Duodenal mucosa (tissue), 2 donors: ENCODE measurements at regions not wholly inside any gene's neighbourhood (a gene's known extent, or its start where the extent isn't known, plus 50 kb on each side); places are given as distances from the start of the nearest gene placed in this dataset.

Experiments
- H3K27ac ChIP-seq: one replicate; pipeline ENCODE4 v1.7.0; 2013; ENCODE audit warnings: low read depth, low read length
- H3K27me3 ChIP-seq, 2 donors: one replicate each; pipeline ENCODE4 v1.7.0; 2013; ENCODE audit warnings: low read length in 2 of 2, control low read depth in 1 of 2; ENCODE audit not compliant: insufficient read depth in 2 of 2, control insufficient read depth in 1 of 2
- H3K36me3 ChIP-seq, 2 donors: one replicate each; pipeline ENCODE4 v1.7.0; 2013; ENCODE audit warnings: low read length in 2 of 2, control low read depth in 1 of 2; ENCODE audit not compliant: insufficient read depth in 2 of 2, control insufficient read depth in 1 of 2
- H3K4me1 ChIP-seq, 2 donors: one replicate each; pipeline ENCODE4 v1.7.0; 2013; ENCODE audit warnings: low read length in 2 of 2, control low read depth in 1 of 2; ENCODE audit not compliant: insufficient read depth in 2 of 2, control insufficient read depth in 1 of 2
- H3K4me3 ChIP-seq, 2 donors: one replicate each; pipeline ENCODE4 v1.7.0; 2013; ENCODE audit warnings: low read length in 2 of 2, low read depth in 1 of 2
- H3K9ac ChIP-seq, 2 donors: one replicate each; pipeline ENCODE4 v1.7.0; 2013; ENCODE audit warnings: low read length in 2 of 2, low read depth in 1 of 2
- H3K9me3 ChIP-seq, 2 donors: one replicate each; pipeline ENCODE4 v1.7.0; 2013; ENCODE audit warnings: low read length in 2 of 2, control low read depth in 1 of 2; ENCODE audit not compliant: control insufficient read depth in 1 of 2

DNA sequence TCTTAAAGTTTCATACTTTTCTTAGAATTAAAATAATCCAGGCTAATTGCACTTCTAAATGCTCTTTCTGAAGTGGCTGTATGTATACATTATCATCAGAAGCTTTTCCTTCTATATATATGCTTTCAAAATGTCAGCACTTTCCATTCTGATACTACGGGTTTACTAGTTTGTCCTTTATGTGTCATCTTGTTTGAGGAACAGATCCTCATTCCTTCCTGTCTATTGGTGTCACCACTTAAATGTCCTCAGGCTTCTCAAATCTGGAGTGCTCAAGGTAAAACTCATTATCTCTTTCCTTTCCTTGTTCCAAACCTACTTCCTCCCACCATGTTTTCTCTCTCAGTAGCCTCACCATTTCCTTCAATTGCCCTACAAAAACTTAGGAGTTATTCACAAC is 236.3 kb downstream of the CSNK1G3 start:
- Histone ChIP-seq H3K9ac (no peak overlapping the region), H3K9me3 (no peaks in the 10 kb centered on the region), H3K4me1 (no peaks in the 10 kb centered on the region), H3K4me3 (no peak overlapping the region), H3K27ac (no peak overlapping the region), H3K36me3 (no peaks in the 10 kb centered on the region), H3K27me3 (no peaks in the 10 kb centered on the region)

DNA sequence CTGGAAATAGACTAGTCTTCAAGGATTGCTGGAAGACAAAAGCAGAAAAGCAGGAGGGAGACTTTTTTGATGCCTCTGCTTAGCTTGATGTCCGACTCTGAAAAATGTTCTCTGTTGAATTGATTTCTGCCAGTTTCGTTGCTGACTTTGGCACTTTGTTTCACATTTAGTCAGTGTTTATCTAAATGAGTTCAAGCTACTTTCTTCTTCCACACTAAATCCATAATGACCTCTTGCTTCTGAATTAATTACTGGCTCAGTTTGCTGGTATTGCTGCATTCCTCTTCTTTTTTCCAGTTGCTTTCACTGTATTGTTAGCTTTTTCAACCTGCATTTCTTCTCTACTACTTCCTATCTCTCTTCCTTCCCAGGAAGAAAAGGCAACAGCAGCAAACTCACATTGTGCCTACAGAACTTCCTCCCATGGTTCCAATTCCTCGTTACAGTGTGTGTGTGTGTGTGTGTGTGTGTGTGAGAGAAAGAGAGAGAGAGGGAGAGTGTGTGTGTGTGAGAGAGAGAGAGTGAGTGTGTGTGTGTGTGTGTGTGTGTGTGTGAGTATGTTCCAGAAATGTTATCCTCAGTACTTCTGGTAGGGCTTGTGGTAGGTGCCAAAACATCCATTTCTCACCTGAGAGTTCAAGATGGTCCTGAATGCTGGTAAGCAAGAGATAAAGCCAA is 234.8 kb downstream of the CSNK1G3 start:
- H3K27ac ChIP-seq: no peak overlapping the region

DNA sequence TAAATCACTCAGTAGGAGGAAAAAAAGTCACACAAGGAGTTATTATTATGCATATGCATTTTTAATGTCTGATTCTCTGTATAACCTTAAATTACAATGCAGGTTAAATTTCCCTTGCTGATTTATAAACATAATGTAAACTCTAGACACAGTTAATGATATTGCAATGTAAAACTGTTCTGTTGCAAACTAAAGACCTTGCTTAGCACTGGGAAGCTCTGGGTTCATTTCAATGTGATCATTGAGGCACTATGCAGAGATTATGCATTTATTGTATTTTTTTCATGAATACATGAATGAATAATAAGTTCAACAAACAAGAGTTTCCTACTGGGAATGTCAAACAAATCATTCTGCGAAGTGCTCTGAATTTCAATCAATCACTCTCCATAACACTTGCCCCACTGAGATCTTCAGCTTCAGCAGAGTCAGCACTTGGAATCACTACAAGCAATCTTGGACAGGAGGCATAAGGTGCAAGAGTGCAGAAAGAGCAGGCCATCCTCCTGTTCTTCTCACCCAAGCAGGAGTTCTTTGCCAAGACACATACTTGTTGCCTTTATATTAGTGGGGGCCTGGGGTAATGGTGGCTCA is 232.1 kb downstream of the CSNK1G3 start:
- no peak overlapping the region for H3K4me3 ChIP-seq
- H3K27me3 ChIP-seq: no peaks in the 10 kb centered on the region
- no peak overlapping the region for H3K27ac ChIP-seq
- H3K4me1 ChIP-seq: no peaks in the 10 kb centered on the region
- H3K9ac ChIP-seq: no peak overlapping the region
- no peaks in the 10 kb centered on the region for H3K9me3 ChIP-seq
- H3K36me3 ChIP-seq: no peaks in the 10 kb centered on the region

More for the DNA sequence above, 234.8 kb downstream of the CSNK1G3 start:
- H3K9ac ChIP-seq: no peak overlapping the region
- H3K27me3 ChIP-seq: no peaks in the 10 kb centered on the region
- no peaks in the 10 kb centered on the region for H3K4me1 ChIP-seq
- no peaks in the 10 kb centered on the region for H3K36me3 ChIP-seq
- H3K4me3 ChIP-seq: no peak overlapping the region
- H3K9me3 ChIP-seq: no peaks in the 10 kb centered on the region

DNA sequence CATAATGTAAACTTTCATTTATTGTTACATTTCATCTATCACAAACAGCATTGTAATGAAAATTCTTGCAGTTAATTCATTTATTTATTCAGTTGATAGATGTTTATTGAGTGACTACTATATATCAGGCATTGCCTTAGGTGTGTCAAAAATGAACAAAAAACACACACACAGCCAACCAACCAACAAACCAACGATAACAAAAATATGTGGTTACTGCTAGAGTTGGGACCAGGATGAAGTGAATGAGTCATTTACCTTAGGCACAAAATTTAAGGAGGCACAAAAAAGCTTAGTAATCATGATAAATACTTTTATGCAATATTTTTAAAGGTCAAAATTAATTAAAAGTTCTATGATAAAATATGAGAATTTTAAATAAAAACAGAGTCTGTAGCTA is 223.4 kb downstream of the CSNK1G3 start:
- Histone ChIP-seq H3K9me3 (peaks cover 0 to 11% of the 10 kb centered on the region in 2 donors), H3K4me1 (no peaks in the 10 kb centered on the region), H3K36me3 (no peaks in the 10 kb centered on the region), H3K27me3 (no peaks in the 10 kb centered on the region), H3K4me3 (no peak overlapping the region), H3K9ac (no peak overlapping the region), H3K27ac (no peak overlapping the region)

DNA sequence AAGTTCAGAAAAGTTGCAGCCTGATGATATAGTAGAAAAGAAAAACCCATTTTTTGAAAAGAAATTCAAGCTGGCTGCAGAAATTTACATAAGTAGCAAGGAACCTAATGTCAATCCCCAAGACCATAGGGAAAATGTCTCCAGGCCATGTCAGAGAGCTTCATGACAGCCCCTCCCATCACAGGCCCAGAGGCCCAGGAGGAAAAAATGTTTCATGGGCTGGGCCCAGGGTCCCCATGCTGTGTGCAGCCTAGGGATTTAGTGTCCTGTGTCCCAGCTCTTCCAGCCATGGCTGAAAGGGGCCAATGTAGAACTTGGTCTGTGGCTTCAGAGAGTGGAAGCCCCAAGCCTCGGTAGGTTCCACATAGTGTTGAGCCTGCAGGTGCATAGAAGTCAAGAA is 220.3 kb downstream of the CSNK1G3 start:
- no peaks in the 10 kb centered on the region for H3K4me1 ChIP-seq
- no peaks in the 10 kb centered on the region for H3K36me3 ChIP-seq
- no peaks in the 10 kb centered on the region for H3K27me3 ChIP-seq
- H3K9ac ChIP-seq: no peak overlapping the region
- H3K27ac ChIP-seq: no peak overlapping the region
- peaks cover 0 to 11% of the 10 kb centered on the region in 2 donors for H3K9me3 ChIP-seq
- H3K4me3 ChIP-seq: no peak overlapping the region

DNA sequence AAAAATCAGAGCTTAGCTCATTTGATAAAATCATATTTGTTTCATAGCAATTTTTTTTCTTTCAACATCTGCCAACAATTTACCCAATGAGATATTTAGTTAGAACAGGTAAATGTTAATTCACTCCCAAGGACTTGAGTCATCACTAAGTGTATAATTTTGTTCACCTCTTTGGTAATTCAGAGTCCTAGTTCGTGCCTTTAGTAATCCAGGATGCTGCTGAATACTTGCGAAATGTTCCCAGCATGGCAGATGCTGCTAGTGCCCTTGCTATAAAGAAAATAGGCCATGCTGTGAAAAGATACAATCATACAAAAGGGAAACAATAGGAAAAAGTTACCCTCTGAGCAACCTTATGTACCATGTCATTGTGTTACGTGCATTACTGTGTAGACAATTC is 210.5 kb downstream of the CSNK1G3 start:
- H3K27ac ChIP-seq: no peak overlapping the region
- no peaks in the 10 kb centered on the region for H3K4me1 ChIP-seq
- H3K4me3 ChIP-seq: no peak overlapping the region
- no peak overlapping the region for H3K9ac ChIP-seq
- H3K9me3 ChIP-seq: no peaks in the 10 kb centered on the region
- H3K27me3 ChIP-seq: no peaks in the 10 kb centered on the region
- no peaks in the 10 kb centered on the region for H3K36me3 ChIP-seq

DNA sequence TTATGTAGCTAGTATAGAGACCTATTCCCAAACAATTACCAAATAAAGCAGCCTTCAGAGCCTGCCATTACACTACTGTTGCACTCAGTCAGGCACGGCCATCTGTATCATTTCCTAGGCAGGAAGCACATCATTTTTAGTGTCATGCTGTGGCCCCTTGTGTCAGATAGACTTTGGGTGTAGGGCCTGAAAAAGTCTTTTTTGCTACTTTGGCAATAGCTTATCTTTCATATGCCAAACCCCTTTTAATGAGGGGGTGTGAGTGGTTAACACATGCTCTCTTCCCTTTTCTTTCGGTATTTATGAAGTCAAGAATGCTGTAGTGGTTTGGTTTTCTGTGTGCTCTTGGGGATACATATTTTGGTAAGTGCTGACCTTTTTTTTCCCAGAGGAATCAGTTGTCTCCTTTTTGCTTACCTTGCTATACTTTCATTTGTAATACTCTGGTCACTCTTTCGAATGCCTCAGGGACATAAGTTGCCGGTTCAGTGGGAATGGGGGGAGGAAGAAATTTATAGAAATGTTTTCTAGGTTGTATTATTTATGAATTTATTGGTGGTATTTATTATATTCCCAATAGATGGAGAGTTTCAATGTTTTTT is 209.8 kb downstream of the CSNK1G3 start:
- Histone ChIP-seq H3K4me1 (no peaks in the 10 kb centered on the region), H3K4me3 (no peak overlapping the region), H3K9me3 (no peaks in the 10 kb centered on the region), H3K27ac (no peak overlapping the region), H3K27me3 (no peaks in the 10 kb centered on the region), H3K36me3 (no peaks in the 10 kb centered on the region), H3K9ac (no peak overlapping the region)

DNA sequence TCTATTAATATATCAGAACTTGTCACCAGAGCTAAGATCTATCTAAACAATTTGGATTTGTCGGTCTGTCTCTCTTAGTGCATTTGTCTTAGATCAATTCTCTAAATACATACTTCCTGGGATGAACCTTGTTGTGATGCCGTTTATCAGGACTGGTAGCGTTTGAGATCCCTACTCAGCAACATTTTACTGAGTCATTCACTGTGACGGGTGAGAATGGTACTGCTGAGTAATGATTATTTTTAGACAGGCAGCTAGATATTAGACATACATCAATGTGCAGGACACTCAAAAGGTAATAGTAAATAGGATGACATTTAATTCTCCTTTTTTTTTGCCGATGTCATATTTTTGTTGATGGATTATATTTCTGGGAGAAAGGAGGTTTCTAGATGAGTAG is 209.0 kb downstream of the CSNK1G3 start:
- Histone ChIP-seq H3K27ac (no peak overlapping the region), H3K27me3 (no peaks in the 10 kb centered on the region), H3K9ac (no peak overlapping the region), H3K9me3 (no peaks in the 10 kb centered on the region), H3K4me1 (no peaks in the 10 kb centered on the region), H3K36me3 (no peaks in the 10 kb centered on the region), H3K4me3 (no peak overlapping the region)

DNA sequence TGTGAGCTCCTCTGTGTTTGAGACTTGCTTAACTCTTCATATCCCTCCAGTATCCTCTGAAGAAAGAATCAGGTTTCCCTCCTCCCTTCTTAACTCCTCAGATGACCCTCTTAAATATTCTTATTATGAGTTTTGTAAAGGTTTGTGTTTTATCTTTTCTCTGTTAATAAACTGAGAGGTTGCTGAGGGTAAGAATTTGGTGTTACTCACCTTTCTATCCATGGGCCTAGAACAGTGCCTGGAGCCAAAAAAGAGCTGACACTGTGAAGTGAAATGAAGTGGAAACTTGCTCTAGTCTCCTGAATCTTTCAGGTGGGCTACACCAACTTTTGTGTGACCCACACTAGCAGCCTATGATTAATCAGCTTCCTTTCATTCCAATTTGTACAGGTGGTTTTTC is 208.4 kb downstream of the CSNK1G3 start:
- Histone ChIP-seq H3K9me3 (no peaks in the 10 kb centered on the region), H3K4me3 (no peak overlapping the region), H3K27ac (no peak overlapping the region), H3K27me3 (no peaks in the 10 kb centered on the region), H3K9ac (no peak overlapping the region), H3K4me1 (no peaks in the 10 kb centered on the region), H3K36me3 (no peaks in the 10 kb centered on the region)

DNA sequence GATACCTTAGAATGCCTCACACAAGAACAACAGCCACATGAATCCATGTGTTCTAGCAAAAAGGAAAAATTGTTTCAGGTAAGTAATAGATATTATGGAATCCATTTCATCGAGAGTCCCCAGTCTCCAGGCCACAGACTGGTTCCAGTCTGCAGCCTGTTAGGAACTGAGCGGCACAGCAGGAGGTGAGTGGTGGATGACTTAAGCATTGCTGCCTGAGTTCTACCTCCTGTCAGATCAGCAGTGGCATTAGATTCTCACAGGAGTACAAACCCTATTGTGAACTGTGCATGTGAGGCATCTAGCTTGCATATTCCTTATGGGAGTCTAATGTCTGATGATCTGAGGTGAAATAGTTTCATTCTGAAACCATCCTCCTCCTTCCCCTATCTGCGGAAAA is 207.0 kb downstream of the CSNK1G3 start:
- no peak overlapping the region for H3K27ac ChIP-seq
- H3K9me3 ChIP-seq: no peaks in the 10 kb centered on the region
- H3K27me3 ChIP-seq: no peaks in the 10 kb centered on the region
- H3K4me3 ChIP-seq: no peak overlapping the region
- no peak overlapping the region for H3K9ac ChIP-seq
- H3K4me1 ChIP-seq: no peaks in the 10 kb centered on the region
- no peaks in the 10 kb centered on the region for H3K36me3 ChIP-seq
